Ishikawa (cell line): ENCODE measurements at regions not wholly inside any gene's neighbourhood (a gene's known extent, or its start where the extent isn't known, plus 50 kb on each side); places are given as distances from the start of the nearest gene placed in this dataset.

Source experiments
- CEBPB ChIP-seq: IDR thresholded peaks from 2 replicates; pipeline ENCODE4 v1.6.1; 2012
- CREB1 ChIP-seq: IDR thresholded peaks from 2 replicates; pipeline ENCODE4 v1.6.1; 2012; ENCODE audit warnings: low read depth
- EGR1 ChIP-seq: IDR thresholded peaks from 2 replicates; pipeline ENCODE4 v1.6.1; 2012
- EP300 ChIP-seq: IDR thresholded peaks from 2 replicates; pipeline ENCODE4 v1.6.1; 2012; ENCODE audit warnings: borderline replicate concordance
- FOXM1 ChIP-seq: IDR thresholded peaks from 2 replicates; pipeline ENCODE4 v1.6.1; 2012; ENCODE audit warnings: low read depth, borderline replicate concordance
- NFIC ChIP-seq: IDR thresholded peaks from 2 replicates; pipeline ENCODE4 v1.6.1; 2012
- RAD21 ChIP-seq: IDR thresholded peaks from 2 replicates; pipeline ENCODE4 v1.6.1; 2012; ENCODE audit warnings: low read depth
- REST ChIP-seq: IDR thresholded peaks from 2 replicates; pipeline ENCODE4 v1.6.1; 2012; ENCODE audit warnings: low read depth, mild to moderate bottlenecking
- TAF1 ChIP-seq: IDR thresholded peaks from 2 replicates; pipeline ENCODE4 v1.6.1; 2012; ENCODE audit warnings: low read depth, mild to moderate bottlenecking
- TCF12 ChIP-seq: IDR thresholded peaks from 2 replicates; pipeline ENCODE4 v1.6.1; 2012; ENCODE audit warnings: low read depth
- TEAD4 ChIP-seq: IDR thresholded peaks from 2 replicates; pipeline ENCODE4 v1.6.1; 2012
- YY1 ChIP-seq: IDR thresholded peaks from 2 replicates; pipeline ENCODE4 v1.6.1; 2012; ENCODE audit warnings: low read depth
- ZBTB7A ChIP-seq: IDR thresholded peaks from 2 replicates; pipeline ENCODE4 v1.6.1; 2012; ENCODE audit warnings: low read depth
- TF ChIP-seq, protein P1 (sequence below): IDR thresholded peaks from 2 replicates; pipeline ENCODE4 v1.6.1; 2012
- TF ChIP-seq, protein P2 (sequence below): IDR thresholded peaks from 2 replicates; pipeline ENCODE4 v1.6.1; 2012

DNA sequence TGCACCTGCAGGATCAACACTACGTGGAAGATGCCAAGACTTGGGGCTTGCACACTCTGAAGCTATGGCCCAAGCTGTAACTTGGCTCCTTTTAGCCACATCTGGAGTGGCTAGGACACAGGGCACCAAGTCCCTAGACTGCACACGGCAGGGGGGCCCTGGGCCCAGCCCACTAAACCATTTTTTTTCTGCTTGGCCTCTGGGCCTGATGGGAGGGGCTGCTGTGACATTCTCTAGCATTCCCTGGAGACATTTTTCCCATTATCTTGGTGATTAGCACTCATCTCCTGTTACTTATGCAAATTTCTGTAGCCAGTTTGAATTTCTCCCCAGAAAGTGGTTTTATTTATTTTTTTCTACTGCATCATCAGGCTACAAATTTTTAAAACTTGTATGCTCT, 1080.7 kb downstream of the LRFN5 start:
- TF ChIP-seq CREB1 (no peak), NFIC (no peak), EGR1 (no peak), ZBTB7A (no peak), CEBPB (no peak), RAD21 (no peak), FOXM1 (no peak), EP300 (no peak), TEAD4 (no peak), TCF12 (no peak), TAF1 (no peak), REST (no peak)
- TF ChIP-seq, protein P1, sequence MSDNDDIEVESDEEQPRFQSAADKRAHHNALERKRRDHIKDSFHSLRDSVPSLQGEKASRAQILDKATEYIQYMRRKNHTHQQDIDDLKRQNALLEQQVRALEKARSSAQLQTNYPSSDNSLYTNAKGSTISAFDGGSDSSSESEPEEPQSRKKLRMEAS, result no peak

- TF ChIP-seq TCF12 (no peak), NFIC (no peak), EGR1 (no peak), CREB1 (no peak), CEBPB (no peak), TEAD4 (no peak), FOXM1 (no peak), YY1 (no peak), ZBTB7A (no peak), EP300 (no peak), TAF1 (no peak), RAD21 (no peak), REST (no peak)
- TF ChIP-seq, protein P2, sequence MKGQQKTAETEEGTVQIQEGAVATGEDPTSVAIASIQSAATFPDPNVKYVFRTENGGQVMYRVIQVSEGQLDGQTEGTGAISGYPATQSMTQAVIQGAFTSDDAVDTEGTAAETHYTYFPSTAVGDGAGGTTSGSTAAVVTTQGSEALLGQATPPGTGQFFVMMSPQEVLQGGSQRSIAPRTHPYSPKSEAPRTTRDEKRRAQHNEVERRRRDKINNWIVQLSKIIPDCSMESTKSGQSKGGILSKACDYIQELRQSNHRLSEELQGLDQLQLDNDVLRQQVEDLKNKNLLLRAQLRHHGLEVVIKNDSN, result no peak
- TF ChIP-seq, protein P1, result no peak
Measured at GRCh38 chr14:42683707-42684106, 1077.0 kb downstream of the LRFN5 start.

DNA sequence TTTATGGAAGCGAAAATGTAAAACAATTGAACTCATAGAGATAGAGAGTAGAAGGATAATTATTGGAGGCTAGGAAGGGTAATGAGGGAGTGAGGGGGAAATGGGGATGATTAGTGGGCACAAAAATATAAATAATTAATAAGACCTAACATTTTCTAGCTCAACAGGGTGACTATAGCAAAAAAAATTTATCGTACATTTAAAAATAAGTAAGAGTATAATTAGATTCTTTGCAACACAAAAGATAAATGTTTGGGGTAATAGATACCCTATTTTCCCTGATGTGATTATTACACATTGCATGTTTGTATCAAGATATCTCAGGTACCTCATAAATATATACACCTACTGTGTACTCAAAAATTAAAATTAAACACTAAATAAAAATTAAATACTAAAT, 1070.0 kb downstream of the LRFN5 start:
- TF ChIP-seq EP300, result no peak
- TF ChIP-seq CREB1, result no peak
- no peak for TF ChIP-seq RAD21
- TF ChIP-seq TCF12, result no peak
- no peak for TF ChIP-seq YY1
- TF ChIP-seq TEAD4, result no peak
- no peak for TF ChIP-seq REST
- TF ChIP-seq CEBPB, result no peak
- no peak for TF ChIP-seq EGR1
- TF ChIP-seq, protein P2, result no peak
- TF ChIP-seq TAF1, result no peak
- no peak for TF ChIP-seq NFIC
- TF ChIP-seq, protein P1, result no peak
- TF ChIP-seq FOXM1, result no peak
- TF ChIP-seq ZBTB7A, result no peak

DNA sequence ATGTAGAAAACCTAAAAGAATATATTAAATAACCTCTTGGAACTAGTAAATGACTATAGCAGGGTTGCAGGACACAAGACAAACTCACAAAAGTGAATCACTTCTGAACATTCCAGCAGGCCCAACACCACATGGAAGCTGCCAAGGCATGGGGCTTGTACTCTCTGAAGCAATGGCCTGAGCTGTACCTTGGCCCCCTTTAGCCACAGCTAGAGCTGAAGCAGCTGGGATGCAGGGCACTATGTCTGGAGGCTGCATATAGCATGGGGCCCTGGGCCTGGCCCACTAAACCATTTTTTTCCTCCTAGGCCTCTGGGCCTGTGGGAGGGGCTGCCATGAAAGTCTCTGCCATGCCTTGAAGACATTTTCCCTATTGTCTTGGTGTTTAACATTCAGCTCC, 1067.3 kb downstream of the LRFN5 start:
- TF ChIP-seq CREB1 (no peak), ZBTB7A (no peak), YY1 (no peak), EGR1 (no peak), RAD21 (no peak), TCF12 (no peak), EP300 (no peak), REST (no peak), FOXM1 (no peak)
